ENCODE measurements at regions not wholly inside any gene's neighbourhood (a gene's known extent, or its start where the extent isn't known, plus 50 kb on each side); places are given as distances from the start of the nearest gene placed in this dataset.

GRCh38 chr7:41887416-41887815 lies 184.5 kb upstream of the INHBA start:
- peak overlapping the region; percentile 88 for H3K27ac ChIP-seq
- in situ Hi-C loops (cut with HindIII; ENCODE audit: low pct_ligation_motif_present, low sequenced_read_pairs): no loop called here

GRCh38 chr7:41886901-41887311 lies 184.0 kb upstream of the INHBA start:
- peak; percentile 96 for DNase-seq
- TF ChIP-seq CTCF (IDR thresholded peaks at IDR 0.05; ENCODE audit: low read depth, low read length, missing control alignments): peak; percentile 68
- in situ Hi-C loops (cut with HindIII; ENCODE audit: low pct_ligation_motif_present, low sequenced_read_pairs): no loop called here
- Histone ChIP-seq H3K4me3 (ENCODE audit: low read depth, low read length) (no peak overlapping the region), H3K36me3 (replicated peaks) (no peaks in the 10 kb centered on the region), H3K27ac (peak overlapping the region; percentile 88), H3K27me3 (replicated peaks) (no peaks in the 10 kb centered on the region)

More at GRCh38 chr7:41887416-41887815, 184.5 kb upstream of the INHBA start:
- Histone ChIP-seq H3K4me3 (ENCODE audit: low read depth, low read length) (no peak overlapping the region), H3K27me3 (replicated peaks) (no peaks in the 10 kb centered on the region), H3K36me3 (replicated peaks) (no peaks in the 10 kb centered on the region)
- DNase-seq: no peak
- no peak for TF ChIP-seq CTCF (IDR thresholded peaks at IDR 0.05; ENCODE audit: low read depth, low read length, missing control alignments)

- Histone ChIP-seq H3K27me3 (replicated peaks) (no peaks in the 10 kb centered on the region), H3K27ac (peak overlapping the region; percentile 88), H3K36me3 (replicated peaks) (no peaks in the 10 kb centered on the region), H3K4me3 (ENCODE audit: low read depth, low read length) (no peak overlapping the region)
- peak; percentile 90 for DNase-seq
- in situ Hi-C loops (cut with HindIII; ENCODE audit: low pct_ligation_motif_present, low sequenced_read_pairs): no loop called here
- no peak for TF ChIP-seq CTCF (IDR thresholded peaks at IDR 0.05; ENCODE audit: low read depth, low read length, missing control alignments)
These were observed 183.5 kb upstream of the INHBA start for GRCh38 chr7:41886262-41886900.

GRCh38 chr7:41885748-41886147 lies 182.9 kb upstream of the INHBA start:
- DNase-seq: no peak
- H3K4me3 ChIP-seq (ENCODE audit: low read depth, low read length): no peak overlapping the region
- in situ Hi-C loops (cut with HindIII; ENCODE audit: low pct_ligation_motif_present, low sequenced_read_pairs): no loop called here
- no peaks in the 10 kb centered on the region for H3K27me3 ChIP-seq (replicated peaks)
- peak overlapping the region; percentile 88 for H3K27ac ChIP-seq
- TF ChIP-seq CTCF (IDR thresholded peaks at IDR 0.05; ENCODE audit: low read depth, low read length, missing control alignments): no peak
- H3K36me3 ChIP-seq (replicated peaks): no peaks in the 10 kb centered on the region

GRCh38 chr7:41885078-41885477 lies 182.2 kb upstream of the INHBA start:
- Histone ChIP-seq H3K4me3 (ENCODE audit: low read depth, low read length) (no peak overlapping the region), H3K27ac (peak overlapping the region; percentile 88), H3K27me3 (replicated peaks) (no peaks in the 10 kb centered on the region), H3K36me3 (replicated peaks) (no peaks in the 10 kb centered on the region)
- no peak for DNase-seq
- TF ChIP-seq CTCF (IDR thresholded peaks at IDR 0.05; ENCODE audit: low read depth, low read length, missing control alignments): no peak
- in situ Hi-C loops (cut with HindIII; ENCODE audit: low pct_ligation_motif_present, low sequenced_read_pairs): no loop called here

Data from brain microvascular endothelial cell (primary cell).